Mesothelial cell of epicardium (in vitro differentiated cells): ENCODE measurements at regions not wholly inside any gene's neighbourhood (a gene's known extent, or its start where the extent isn't known, plus 50 kb on each side); places are given as distances from the start of the nearest gene placed in this dataset.
"Not testable (repeated sequence)": the region's sequence is repeated elsewhere in the genome, so short reads cannot be mapped to it uniquely, and the experiment has no call there.

ENCODE experiments used
- DNase-seq, 2 experiments: peaks; one replicate each; pipeline ENCODE4 v3.0.0; 2021; ENCODE audit warnings: low spot score in 2 of 2; ENCODE audit not compliant: unreplicated experiment in 2 of 2
- H3K27ac Mint-ChIP-seq: 2 replicates; pipeline ENCODE4 v1.8.0; 2021; ENCODE audit warnings: mixed read lengths
- H3K27me3 Mint-ChIP-seq: 2 replicates; pipeline ENCODE4 v1.8.0; 2021; ENCODE audit warnings: low read depth, mixed read lengths
- H3K36me3 Mint-ChIP-seq: 2 replicates; pipeline ENCODE4 v1.8.0; 2021; ENCODE audit warnings: mixed read lengths
- H3K4me1 Mint-ChIP-seq: 2 replicates; pipeline ENCODE4 v1.8.0; 2021; ENCODE audit warnings: mixed read lengths
- H3K4me3 Mint-ChIP-seq: 2 replicates; pipeline ENCODE4 v1.8.0; 2021; ENCODE audit warnings: mild to moderate bottlenecking, moderate library complexity, mixed read lengths
- H3K9me3 Mint-ChIP-seq: 2 replicates; pipeline ENCODE4 v1.8.0; 2021; ENCODE audit warnings: mixed read lengths
- TF ChIP-seq, protein P1 (sequence below): fragments of 200-600 bp; sonication (generic); IDR thresholded peaks from one replicate; pipeline ENCODE4 v1.5.0; 2021; ENCODE audit warnings: antibody characterized with exemption; ENCODE audit not compliant: unreplicated experiment

DNA sequence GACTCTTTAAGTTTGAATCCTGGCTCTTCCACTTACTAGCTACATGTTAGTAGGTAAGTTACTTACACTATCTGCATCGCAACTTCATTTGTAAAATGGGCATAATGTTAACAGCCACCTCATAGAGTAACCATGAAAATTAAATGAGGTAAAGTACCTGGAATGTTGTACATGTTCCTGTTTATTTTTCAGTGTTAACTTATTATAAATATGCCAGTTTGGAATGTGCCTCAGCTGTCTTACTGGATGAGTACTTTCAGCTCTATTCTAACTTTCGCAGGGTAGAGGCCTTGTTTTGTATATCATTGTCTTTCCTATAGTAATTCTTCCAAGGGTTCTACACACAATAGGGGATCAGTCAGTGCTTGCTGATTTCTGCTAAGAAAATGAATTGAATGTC is 167.4 kb downstream of the DUSP10 start:
- no peak for DNase-seq
- Mint-ChIP-seq H3K4me1 (peaks cover 20% of the 10 kb centered on the region), H3K36me3 (no peaks in the 10 kb centered on the region), H3K9me3 (peaks cover 15% of the 10 kb centered on the region), H3K27me3 (no peaks in the 10 kb centered on the region), H3K4me3 (no peak overlapping the region), H3K27ac (peak overlapping the region; percentile 4)
- TF ChIP-seq, protein P1, sequence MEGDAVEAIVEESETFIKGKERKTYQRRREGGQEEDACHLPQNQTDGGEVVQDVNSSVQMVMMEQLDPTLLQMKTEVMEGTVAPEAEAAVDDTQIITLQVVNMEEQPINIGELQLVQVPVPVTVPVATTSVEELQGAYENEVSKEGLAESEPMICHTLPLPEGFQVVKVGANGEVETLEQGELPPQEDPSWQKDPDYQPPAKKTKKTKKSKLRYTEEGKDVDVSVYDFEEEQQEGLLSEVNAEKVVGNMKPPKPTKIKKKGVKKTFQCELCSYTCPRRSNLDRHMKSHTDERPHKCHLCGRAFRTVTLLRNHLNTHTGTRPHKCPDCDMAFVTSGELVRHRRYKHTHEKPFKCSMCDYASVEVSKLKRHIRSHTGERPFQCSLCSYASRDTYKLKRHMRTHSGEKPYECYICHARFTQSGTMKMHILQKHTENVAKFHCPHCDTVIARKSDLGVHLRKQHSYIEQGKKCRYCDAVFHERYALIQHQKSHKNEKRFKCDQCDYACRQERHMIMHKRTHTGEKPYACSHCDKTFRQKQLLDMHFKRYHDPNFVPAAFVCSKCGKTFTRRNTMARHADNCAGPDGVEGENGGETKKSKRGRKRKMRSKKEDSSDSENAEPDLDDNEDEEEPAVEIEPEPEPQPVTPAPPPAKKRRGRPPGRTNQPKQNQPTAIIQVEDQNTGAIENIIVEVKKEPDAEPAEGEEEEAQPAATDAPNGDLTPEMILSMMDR: no peak

DNA sequence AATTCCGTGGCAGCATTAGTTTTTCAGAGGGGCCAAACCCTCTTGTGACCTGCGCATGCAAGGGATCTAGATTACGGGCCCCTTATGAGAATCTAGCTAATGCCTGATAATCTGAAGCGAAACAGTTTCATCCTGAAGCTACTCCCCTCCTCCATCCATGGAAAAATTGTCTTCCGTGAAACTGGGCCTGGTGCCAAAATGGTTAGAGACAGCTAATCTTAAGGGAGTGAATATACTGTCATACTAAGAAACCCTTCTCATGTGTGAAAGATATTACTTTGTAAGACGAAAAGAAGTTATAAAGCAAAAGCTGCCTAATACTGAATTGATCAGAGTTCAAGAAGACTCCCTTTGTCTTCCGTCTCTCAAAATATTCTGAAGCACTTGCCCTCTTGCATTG is 166.3 kb downstream of the DUSP10 start:
- no peaks in the 10 kb centered on the region for H3K36me3 Mint-ChIP-seq
- peaks cover 20% of the 10 kb centered on the region for H3K4me1 Mint-ChIP-seq
- H3K9me3 Mint-ChIP-seq: peaks cover 15% of the 10 kb centered on the region
- TF ChIP-seq, protein P1: no peak
- H3K27me3 Mint-ChIP-seq: no peaks in the 10 kb centered on the region
- H3K27ac Mint-ChIP-seq: peak overlapping the region; percentile 50
- no peak overlapping the region for H3K4me3 Mint-ChIP-seq
- DNase-seq: no peak

DNA sequence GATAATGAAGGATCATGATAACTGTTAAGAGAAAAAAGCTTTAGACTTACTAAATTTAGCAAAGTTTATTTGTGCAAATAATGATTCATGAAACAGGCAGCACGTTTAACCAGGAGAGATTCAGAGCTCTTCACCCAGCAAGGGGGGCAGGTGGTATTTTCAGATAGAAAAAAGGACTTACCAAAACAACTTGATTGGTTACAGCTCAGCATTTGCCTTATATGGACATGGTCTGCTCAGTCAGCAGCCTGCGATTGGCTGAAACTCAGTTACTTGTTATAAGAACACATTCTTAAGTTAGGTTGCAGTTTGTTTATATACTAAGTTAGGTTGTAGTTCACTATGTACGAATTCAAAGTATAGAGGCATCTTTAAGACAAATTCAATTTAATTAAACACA is 165.6 kb downstream of the DUSP10 start:
- TF ChIP-seq, protein P1: no peak
- Mint-ChIP-seq H3K4me3 (no peak overlapping the region), H3K9me3 (peaks cover 15% of the 10 kb centered on the region), H3K27ac (no peak overlapping the region), H3K4me1 (peaks cover 20% of the 10 kb centered on the region), H3K36me3 (no peaks in the 10 kb centered on the region), H3K27me3 (no peaks in the 10 kb centered on the region)
- DNase-seq: no peak

DNA sequence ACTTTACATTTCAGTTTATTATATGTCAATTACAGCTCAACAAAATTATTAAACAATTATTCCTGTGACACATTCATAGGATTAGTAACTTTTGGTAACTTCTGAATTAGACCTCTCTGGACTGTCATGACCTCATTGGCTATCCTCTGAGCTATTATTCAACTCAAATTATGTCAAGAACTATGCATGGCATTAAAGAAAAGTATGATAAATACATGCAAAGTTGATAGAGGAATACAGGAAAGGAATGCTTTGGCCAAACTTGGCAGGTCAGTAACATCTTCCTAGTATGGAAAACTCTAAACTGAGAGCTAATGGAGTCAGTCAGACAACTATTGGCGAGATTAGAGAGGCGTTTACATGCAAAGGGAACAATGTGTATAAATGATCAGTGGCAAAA is 158.4 kb downstream of the DUSP10 start:
- DNase-seq: no peak
- no peaks in the 10 kb centered on the region for H3K36me3 Mint-ChIP-seq
- H3K27me3 Mint-ChIP-seq: no peaks in the 10 kb centered on the region
- H3K4me3 Mint-ChIP-seq: no peak overlapping the region
- H3K27ac Mint-ChIP-seq: no peak overlapping the region
- H3K4me1 Mint-ChIP-seq: peaks cover 6% of the 10 kb centered on the region
- peaks cover 15% of the 10 kb centered on the region for H3K9me3 Mint-ChIP-seq
- TF ChIP-seq, protein P1: no peak

DNA sequence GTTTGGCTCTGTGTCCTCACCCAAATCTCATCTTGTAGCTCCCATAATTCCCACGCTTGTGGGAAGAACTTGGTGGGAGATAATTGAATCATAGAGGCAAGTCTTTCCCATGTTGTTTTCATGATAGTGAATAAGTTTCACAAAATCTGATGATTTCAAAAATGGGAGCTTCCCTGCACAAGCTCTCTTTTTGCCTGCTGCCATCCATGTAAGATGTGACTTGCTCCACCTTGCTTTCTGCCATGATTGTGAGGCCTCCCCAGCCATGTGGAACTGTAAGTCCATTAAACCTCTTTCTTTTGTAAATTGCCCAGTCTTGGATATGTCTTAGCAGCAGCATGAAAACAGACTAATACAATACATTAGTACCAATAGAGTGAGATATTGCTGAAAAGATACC is 154.9 kb downstream of the DUSP10 start:
- DNase-seq, H3K27me3 Mint-ChIP-seq, H3K36me3 Mint-ChIP-seq, H3K4me3 Mint-ChIP-seq, H3K4me1 Mint-ChIP-seq, H3K27ac Mint-ChIP-seq: not testable (repeated sequence)
- H3K9me3 Mint-ChIP-seq: peaks cover 15% of the 10 kb centered on the region

DNA sequence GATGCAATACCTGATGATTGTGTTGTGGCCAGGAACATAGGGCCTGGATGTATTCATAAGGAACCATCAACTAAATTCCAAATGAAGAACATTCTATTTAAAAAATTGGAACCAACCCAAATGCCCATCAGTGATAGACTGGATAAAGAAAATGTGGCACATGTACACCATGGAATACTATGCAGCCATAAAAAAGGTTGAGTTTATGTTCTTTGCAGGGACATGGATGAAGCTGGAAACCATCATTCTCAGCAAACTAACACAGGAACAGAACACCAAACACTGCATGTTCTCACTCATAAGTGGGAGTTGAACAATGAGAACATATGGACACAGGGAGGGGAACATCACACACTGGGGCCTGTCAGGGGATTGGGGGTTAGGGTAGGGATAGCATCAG is 150.6 kb downstream of the DUSP10 start:
- H3K9me3 Mint-ChIP-seq: peaks cover 14% of the 10 kb centered on the region
- DNase-seq, H3K36me3 Mint-ChIP-seq, H3K27me3 Mint-ChIP-seq, H3K27ac Mint-ChIP-seq, H3K4me3 Mint-ChIP-seq, H3K4me1 Mint-ChIP-seq: not testable (repeated sequence)

DNA sequence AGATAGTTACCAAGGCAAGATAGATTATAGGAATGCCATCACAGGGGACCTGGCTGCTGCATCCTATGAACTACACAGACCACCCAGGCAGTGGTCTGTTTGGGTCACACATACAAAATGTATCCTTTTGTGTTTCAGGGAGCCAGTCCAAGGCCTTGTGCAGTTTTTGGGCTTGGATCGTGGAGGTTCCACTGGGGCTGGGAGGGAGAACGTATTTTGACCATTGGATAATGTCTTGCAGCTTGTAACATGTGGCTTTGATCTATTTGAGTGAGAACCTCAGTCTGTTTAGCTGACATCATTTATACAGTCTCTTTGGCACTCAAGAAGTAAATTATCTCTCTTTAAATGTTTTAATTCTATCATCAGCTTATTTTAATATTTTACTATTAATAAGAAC is 147.3 kb downstream of the DUSP10 start:
- Mint-ChIP-seq H3K27me3 (no peaks in the 10 kb centered on the region), H3K4me3 (no peak overlapping the region), H3K9me3 (no peaks in the 10 kb centered on the region), H3K27ac (no peak overlapping the region), H3K4me1 (no peaks in the 10 kb centered on the region), H3K36me3 (no peaks in the 10 kb centered on the region)
- TF ChIP-seq, protein P1: no peak
- DNase-seq: no peak
